ENCODE measurements at regions not wholly inside any gene's neighbourhood (a gene's known extent, or its start where the extent isn't known, plus 50 kb on each side); places are given as distances from the start of the nearest gene placed in this dataset.
"Not testable (repeated sequence)": the region's sequence is repeated elsewhere in the genome, so short reads cannot be mapped to it uniquely, and the experiment has no call there.

GRCh38 chr12:33022724-33023123 lies 126.1 kb upstream of the PKP2 start:
- DNase-seq, result not testable (repeated sequence)

GRCh38 chr12:33017029-33017428 lies 120.5 kb upstream of the PKP2 start:
- not testable (repeated sequence) for DNase-seq

DNA sequence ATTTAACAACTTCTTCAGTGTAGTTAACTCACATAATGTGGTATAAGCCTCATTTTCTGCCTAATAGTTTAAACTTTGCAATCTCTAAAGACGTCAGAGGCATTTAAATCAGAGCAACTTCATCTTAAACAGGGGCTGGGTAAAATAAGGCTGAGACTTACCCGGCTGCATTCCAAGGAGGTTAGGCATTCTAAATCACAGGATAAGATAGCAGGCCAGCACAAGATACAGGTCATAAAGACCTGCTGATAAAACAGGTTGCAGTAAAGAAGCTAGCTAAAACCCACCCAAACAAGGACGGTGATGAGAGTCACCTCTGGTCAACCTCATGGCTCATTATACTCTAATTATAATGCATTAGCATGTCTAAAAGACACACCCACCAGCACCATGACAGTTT lies 115.6 kb upstream of the PKP2 start:
- no peak for DNase-seq

GRCh38 chr12:33006106-33006505 lies 109.5 kb upstream of the PKP2 start:
- no peak for DNase-seq

DNA sequence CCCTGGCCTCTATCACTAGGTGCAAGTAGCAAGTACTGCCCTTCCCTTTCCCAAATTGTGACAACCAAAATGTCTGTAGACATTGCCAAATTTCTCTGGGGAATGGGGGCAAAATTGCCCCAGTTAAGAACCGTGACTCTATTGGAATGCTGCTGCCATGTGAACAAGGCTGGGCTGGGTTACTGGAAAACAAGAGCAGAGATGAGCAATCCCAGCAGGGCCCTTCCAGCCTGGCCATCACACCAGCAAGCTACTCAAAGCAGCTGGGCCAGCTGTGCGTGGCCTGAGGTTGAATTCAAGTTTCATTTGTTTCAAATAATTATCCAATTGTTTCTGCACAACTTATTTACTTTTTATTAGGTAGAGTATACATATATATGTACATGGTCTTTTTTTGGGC lies 103.4 kb upstream of the PKP2 start:
- DNase-seq, result no peak

- DNase-seq, result no peak
These were observed 100.9 kb upstream of the PKP2 start for GRCh38 chr12:32997471-32997870.

DNA sequence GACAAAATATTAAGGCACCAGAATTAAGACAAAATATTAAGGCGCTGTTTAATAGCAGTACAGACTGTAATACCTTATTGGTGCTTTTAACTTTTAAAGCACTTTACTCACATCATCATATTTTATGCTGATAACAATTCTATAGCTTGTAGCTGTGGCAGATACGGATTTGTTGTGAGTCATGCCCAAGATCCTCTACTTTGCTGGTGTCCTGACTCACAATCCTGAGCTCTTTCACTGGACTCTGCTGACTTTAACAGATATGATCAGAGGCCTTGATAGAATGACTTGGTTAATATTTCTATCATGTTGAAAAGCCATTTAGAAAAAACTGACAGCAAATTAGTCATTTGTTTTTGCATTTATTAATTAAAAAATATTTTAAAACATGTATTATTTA lies 99.0 kb upstream of the PKP2 start:
- DNase-seq, result no peak

GRCh38 chr12:32993404-32993803 lies 96.8 kb upstream of the PKP2 start:
- DNase-seq, result no peak

DNA sequence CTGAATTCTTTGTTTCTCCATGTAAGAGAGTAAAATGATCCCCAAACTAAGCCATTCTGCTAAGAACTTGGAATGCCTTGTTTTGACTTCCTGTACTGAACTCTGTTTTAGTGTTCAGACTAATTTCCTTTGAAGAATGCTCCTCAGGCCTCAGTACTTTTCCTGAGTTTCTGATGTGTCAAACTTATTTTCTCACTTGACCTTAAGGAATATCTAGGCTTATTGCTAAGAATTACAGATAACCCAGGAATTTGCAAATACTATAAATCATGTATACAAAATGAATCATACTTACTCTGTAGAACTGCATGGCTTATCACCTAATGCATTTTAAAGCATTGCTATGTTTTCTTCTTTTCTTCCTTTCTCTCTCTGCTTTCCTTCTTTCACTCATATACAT lies 93.1 kb upstream of the PKP2 start:
- no peak for DNase-seq

- DNase-seq, result no peak
These were observed 92.4 kb upstream of the PKP2 start for GRCh38 chr12:32988982-32989381.

- DNase-seq, result no peak
These were observed 90.9 kb upstream of the PKP2 start for GRCh38 chr12:32987512-32987911.

DNA sequence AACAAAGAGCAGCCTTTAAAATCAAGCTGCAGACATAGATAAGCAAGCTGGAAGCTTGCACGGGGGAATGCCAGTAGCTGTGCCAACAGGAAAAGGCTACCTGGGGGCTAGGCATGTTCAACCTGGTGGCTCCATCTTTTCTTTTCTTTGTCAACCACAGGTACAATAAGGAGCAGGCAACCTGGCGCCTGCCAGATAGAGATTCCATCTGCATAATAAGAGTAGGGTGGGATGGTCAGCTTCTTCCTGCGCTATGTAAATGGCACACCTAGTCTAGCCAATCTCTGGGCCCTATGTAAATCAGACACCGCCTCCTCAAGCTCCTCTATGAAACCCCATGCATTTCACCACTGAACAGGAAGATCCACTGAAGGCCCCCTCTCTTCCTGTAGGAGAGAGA lies 87.4 kb upstream of the PKP2 start:
- DNase-seq, result no peak

- no peak for DNase-seq
These were observed 86.8 kb upstream of the PKP2 start for GRCh38 chr12:32983332-32983731.

DNA sequence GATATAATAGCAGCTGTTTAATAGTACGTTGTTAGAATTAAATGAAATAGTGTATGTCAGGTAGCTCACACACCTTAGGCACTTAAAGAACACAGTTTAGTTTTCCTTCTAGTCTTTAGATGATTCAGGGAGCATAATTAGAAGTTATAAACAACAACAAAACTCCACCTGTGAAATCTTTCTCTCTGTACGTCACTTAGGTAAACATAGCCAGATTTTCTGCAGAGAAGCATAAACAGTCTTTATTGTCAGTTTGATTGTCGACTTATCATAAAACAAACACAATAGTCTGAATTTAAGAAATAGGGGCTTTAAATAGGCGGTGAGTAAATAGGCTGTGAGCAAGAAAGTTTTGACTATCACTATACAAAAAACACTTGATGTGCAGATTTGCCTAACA lies 84.6 kb upstream of the PKP2 start:
- no peak for DNase-seq

- DNase-seq, result no peak
These were observed 78.5 kb upstream of the PKP2 start for GRCh38 chr12:32975122-32975521.

- no peak for DNase-seq
These were observed 74.0 kb upstream of the PKP2 start for GRCh38 chr12:32970465-32971110.

- DNase-seq, result no peak
These were observed 68.5 kb upstream of the PKP2 start for GRCh38 chr12:32964981-32965585.

GRCh38 chr12:32956418-32956817 lies 59.8 kb upstream of the PKP2 start:
- not testable (repeated sequence) for DNase-seq

DNA sequence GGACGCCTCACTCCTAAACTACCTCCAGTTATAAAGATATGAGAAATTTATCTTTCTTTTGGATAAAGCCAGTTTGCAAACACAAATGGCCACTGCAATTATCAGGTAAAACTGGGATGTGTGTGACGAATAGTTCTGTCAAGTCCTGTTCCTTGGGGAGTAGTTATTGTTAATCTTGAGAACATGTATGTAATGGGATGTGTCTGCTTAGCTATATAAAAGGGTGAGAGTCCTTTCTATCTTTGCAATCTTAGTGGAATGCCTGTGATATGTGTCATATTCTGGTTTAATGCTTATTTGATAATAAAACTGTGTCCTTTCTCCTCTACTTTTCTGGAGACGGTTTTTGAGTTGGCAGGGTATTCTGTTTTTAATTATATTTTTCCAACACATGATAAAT lies 56.1 kb upstream of the PKP2 start:
- no peak for DNase-seq

DNA sequence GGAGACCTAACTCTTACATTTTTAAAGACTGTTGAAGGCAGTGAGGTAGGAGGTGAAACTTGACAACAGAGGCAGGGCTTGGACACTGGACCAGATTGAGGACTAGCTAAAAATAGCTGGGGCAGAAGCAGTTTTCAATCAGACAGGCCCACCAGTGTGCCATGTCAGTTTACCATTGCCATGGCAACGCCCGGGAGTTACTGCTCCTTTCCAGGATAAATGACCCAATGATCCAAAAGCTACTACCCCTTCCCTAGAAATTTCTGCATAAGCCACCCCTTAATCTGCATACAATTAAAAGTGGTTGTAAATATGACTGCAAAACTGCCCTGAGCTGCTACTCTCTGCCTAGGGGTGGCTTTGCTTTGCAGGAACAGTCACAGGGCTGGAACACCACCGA lies 53.2 kb upstream of the PKP2 start:
- DNase-seq, result no peak

GRCh38 chr12:32947206-32948067 lies 50.9 kb upstream of the PKP2 start:
- peak in 1 of 2 donors; percentile 62 for DNase-seq

DNA sequence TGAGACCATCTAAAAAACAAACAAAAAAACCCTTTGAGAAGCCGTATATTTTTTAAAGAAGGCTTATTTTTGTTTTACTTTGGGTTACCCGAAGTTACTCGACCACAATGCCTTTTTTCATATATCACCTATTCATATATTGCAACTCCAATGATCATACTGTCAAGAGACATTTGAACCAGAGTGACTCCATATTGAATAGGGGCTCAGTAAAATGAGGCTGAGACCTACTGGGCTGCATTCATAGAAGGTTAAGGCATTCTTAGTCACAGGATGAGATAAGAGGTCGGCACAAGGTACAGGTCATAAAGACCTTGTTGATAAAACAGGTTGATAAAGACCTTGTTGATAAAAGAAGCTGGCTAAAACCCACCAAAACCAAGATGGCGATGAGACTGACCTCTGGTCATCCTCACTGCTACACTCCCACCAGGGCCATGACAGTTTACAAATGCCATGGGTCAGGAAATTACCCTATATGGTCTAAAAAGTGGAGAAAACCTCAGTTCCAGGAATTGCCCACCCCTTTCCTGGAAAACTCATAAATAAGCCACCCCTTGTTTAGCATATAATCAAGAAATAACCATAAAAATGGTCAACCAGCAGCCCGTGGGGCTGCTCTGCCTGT lies 50.0 kb upstream of the PKP2 start:
- no peak for DNase-seq

Data from hippocampal formation (tissue), 2 donors.